GM18868 (cell line): ENCODE measurements at regions not wholly inside any gene's neighbourhood (a gene's known extent, or its start where the extent isn't known, plus 50 kb on each side); places are given as distances from the start of the nearest gene placed in this dataset.
"Not testable (repeated sequence)": the region's sequence is repeated elsewhere in the genome, so short reads cannot be mapped to it uniquely, and the experiment has no call there.

Source experiments
- ATAC-seq: cut with Tn5 transposase; IDR thresholded peaks from one replicate; pipeline ENCODE4 v1.9.1; 2021; ENCODE audit warnings: mild to moderate bottlenecking, moderate library complexity; ENCODE audit not compliant: unreplicated experiment

- ATAC-seq = no peak
Observed at GRCh38 chr2:16183345-16183744, 243.0 kb downstream of the MYCN start.

GRCh38 chr2:16182841-16183240 is 242.5 kb downstream of the MYCN start:
- ATAC-seq = no peak

- ATAC-seq = not testable (repeated sequence)
Observed at GRCh38 chr2:16182311-16182815, 242.0 kb downstream of the MYCN start.

GRCh38 chr2:16181741-16182090 is 241.4 kb downstream of the MYCN start:
- no peak for ATAC-seq

- no peak for ATAC-seq
Observed at GRCh38 chr2:16181062-16181740, 240.9 kb downstream of the MYCN start.

GRCh38 chr2:16180631-16181030 is 240.3 kb downstream of the MYCN start:
- ATAC-seq = no peak

- no peak for ATAC-seq
Observed at GRCh38 chr2:16179701-16180416, 239.5 kb downstream of the MYCN start.

GRCh38 chr2:16178551-16179130 is 238.3 kb downstream of the MYCN start:
- ATAC-seq = no peak

- no peak for ATAC-seq
Observed at GRCh38 chr2:16177671-16178180, 237.4 kb downstream of the MYCN start.

GRCh38 chr2:16176971-16177480 is 236.7 kb downstream of the MYCN start:
- ATAC-seq = no peak

GRCh38 chr2:16175247-16175825 is 235.0 kb downstream of the MYCN start:
- no peak for ATAC-seq

GRCh38 chr2:16174693-16175045 is 234.3 kb downstream of the MYCN start:
- ATAC-seq = no peak

- ATAC-seq = no peak
Observed at GRCh38 chr2:16173893-16174692, 233.7 kb downstream of the MYCN start.

- no peak for ATAC-seq
Observed at GRCh38 chr2:16172324-16173175, 232.2 kb downstream of the MYCN start.

- ATAC-seq = no peak
Observed at GRCh38 chr2:16171425-16171920, 231.1 kb downstream of the MYCN start.

GRCh38 chr2:16170675-16171424 is 230.5 kb downstream of the MYCN start:
- no peak for ATAC-seq

GRCh38 chr2:16169381-16169960 is 229.1 kb downstream of the MYCN start:
- no peak for ATAC-seq

- no peak for ATAC-seq
Observed at GRCh38 chr2:16168506-16169264, 228.3 kb downstream of the MYCN start.
